ENCODE measurements at regions not wholly inside any gene's neighbourhood (a gene's known extent, or its start where the extent isn't known, plus 50 kb on each side); places are given as distances from the start of the nearest gene placed in this dataset.
"Not testable (repeated sequence)": the region's sequence is repeated elsewhere in the genome, so short reads cannot be mapped to it uniquely, and the experiment has no call there.

GRCh38 chr11:33982661-33983060, 68.9 kb upstream of the CAPRIN1 start:
- TF ChIP-seq, protein P1, sequence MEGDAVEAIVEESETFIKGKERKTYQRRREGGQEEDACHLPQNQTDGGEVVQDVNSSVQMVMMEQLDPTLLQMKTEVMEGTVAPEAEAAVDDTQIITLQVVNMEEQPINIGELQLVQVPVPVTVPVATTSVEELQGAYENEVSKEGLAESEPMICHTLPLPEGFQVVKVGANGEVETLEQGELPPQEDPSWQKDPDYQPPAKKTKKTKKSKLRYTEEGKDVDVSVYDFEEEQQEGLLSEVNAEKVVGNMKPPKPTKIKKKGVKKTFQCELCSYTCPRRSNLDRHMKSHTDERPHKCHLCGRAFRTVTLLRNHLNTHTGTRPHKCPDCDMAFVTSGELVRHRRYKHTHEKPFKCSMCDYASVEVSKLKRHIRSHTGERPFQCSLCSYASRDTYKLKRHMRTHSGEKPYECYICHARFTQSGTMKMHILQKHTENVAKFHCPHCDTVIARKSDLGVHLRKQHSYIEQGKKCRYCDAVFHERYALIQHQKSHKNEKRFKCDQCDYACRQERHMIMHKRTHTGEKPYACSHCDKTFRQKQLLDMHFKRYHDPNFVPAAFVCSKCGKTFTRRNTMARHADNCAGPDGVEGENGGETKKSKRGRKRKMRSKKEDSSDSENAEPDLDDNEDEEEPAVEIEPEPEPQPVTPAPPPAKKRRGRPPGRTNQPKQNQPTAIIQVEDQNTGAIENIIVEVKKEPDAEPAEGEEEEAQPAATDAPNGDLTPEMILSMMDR (IDR thresholded peaks at IDR 0.05; ENCODE audit: insufficient read depth, low read depth, low read length) = no peak
- no peak for DNase-seq (ENCODE audit: low read depth)
- H3K4me3 ChIP-seq (ENCODE audit: low read depth, low read length) = no peak overlapping the region

- H3K4me3 ChIP-seq (ENCODE audit: low read depth, low read length) = no peak overlapping the region
- TF ChIP-seq, protein P1 (IDR thresholded peaks at IDR 0.05; ENCODE audit: insufficient read depth, low read depth, low read length) = no peak
- DNase-seq (ENCODE audit: low read depth) = no peak
Measured at GRCh38 chr11:33980897-33981296, 70.6 kb upstream of the CAPRIN1 start.

DNA sequence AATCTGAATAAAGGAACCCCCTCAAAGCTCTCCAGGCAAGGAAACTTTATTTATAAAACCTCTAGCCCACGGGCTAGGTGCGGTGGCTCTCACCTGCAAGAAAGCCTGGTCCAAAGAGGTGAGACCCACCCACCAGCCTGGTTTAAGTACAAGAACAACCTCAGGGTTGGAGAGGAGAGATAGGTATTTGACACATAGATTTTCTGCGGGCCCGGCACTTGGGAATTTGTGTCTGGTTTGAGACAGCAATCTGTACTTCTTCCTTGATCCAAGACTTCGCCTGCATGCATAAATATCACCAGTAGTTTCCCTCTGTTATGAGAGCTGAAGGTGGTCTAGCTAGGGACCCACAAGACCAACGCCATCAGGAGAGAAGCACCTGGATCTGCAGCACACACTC, 73.2 kb upstream of the CAPRIN1 start:
- no peak for DNase-seq (ENCODE audit: low read depth)
- TF ChIP-seq, protein P1 (IDR thresholded peaks at IDR 0.05; ENCODE audit: insufficient read depth, low read depth, low read length) = no peak
- no peak overlapping the region for H3K4me3 ChIP-seq (ENCODE audit: low read depth, low read length)

DNA sequence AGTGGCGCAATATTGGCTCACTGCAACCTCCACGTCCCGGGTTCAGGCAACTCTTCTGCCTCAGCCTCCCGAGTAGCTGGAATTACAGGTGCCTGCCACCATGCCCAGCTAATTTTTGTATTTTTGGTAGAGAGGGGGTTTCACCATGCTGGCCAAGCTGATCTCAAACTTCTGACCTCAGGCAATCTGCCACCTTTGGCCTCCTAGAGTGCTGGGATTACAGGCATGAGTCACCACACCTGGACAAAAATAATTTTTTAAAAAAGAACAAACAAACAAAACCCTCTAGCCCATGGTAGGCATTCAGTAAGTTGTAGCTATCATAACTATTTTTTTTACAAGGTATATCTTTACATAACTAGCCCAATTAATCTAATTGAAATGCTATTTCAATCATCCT, 73.9 kb upstream of the CAPRIN1 start:
- no peak overlapping the region for H3K4me3 ChIP-seq (ENCODE audit: low read depth, low read length)
- TF ChIP-seq, protein P1 (IDR thresholded peaks at IDR 0.05; ENCODE audit: insufficient read depth, low read depth, low read length) = no peak
- DNase-seq (ENCODE audit: low read depth) = no peak

- TF ChIP-seq, protein P1 (IDR thresholded peaks at IDR 0.05; ENCODE audit: insufficient read depth, low read depth, low read length) = no peak
- DNase-seq (ENCODE audit: low read depth) = peak; percentile 54
- no peak overlapping the region for H3K4me3 ChIP-seq (ENCODE audit: low read depth, low read length)
Measured at GRCh38 chr11:33976495-33977199, 74.9 kb upstream of the CAPRIN1 start.

DNA sequence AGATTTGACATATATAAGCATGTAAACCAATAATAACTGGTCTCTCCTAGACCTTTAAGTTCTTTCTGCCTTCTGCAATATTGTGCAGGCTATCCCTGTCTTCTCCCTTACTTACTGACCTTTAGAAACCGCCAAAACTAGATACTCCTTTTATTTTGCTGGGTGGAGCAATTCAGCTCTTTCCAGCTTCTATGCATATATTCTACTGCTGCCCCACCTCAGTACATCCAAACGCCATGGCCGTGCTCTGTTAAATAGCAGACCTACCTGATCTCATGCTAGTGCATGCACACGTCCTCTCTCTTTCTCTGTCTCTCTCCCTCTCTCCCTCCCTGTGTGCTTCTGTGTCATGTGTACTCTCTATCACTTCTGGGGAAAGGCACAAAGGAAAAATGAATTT, 76.7 kb upstream of the CAPRIN1 start:
- H3K4me3 ChIP-seq (ENCODE audit: low read depth, low read length) = no peak overlapping the region
- no peak for DNase-seq (ENCODE audit: low read depth)
- TF ChIP-seq, protein P1 (IDR thresholded peaks at IDR 0.05; ENCODE audit: insufficient read depth, low read depth, low read length) = no peak

- DNase-seq (ENCODE audit: low read depth) = peak; percentile 7
- not testable (repeated sequence) for H3K4me3 ChIP-seq (ENCODE audit: low read depth, low read length)
Measured at GRCh38 chr11:33971530-33971929, 79.7 kb upstream of the LMO2 start.
